ENCODE measurements at regions not wholly inside any gene's neighbourhood (a gene's known extent, or its start where the extent isn't known, plus 50 kb on each side); places are given as distances from the start of the nearest gene placed in this dataset.

DNA sequence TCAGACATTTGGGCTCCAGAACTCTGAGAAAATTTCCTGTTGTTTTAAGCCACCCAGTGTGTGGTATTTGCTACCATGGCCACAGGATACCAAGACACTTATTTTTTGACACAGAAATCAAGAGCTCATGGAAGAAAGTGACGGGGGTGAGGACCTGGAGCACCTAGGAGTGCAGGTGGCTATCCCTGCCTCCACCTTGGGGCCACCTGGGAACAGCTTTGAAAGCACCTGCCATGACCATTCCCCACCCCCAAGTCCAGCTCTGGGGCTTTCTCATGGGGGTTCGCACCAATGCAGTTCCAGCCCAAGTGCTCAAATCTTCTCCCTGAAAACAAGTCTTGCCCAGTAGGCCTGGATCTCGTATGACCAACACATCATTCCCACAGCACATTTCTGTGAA lies 214.9 kb upstream of the IRX1 start:
- no peak for DNase-seq
- Histone ChIP-seq H3K27ac (ENCODE audit: low read depth in 2 of 2, low read length in 1 of 2) (no peak overlapping the region), H3K9ac (no peak overlapping the region), H4K20me1 (ENCODE audit: insufficient read depth) (no peaks in the 10 kb centered on the region), H3K4me1 (ENCODE audit: control insufficient read depth in 1 of 2, insufficient read depth in 2 of 2, low read depth in 1 of 2, low read length in 1 of 2) (no peaks in the 10 kb centered on the region), H2AFZ (ENCODE audit: low read depth) (no peak overlapping the region), H3K4me2 (no peak overlapping the region), H3K9me2 (no peaks in the 10 kb centered on the region), H3K27me3 (ENCODE audit: insufficient read depth) (no peaks in the 10 kb centered on the region; the same call in 1 of the 2 replicates), H3K9me3 (no peaks in the 10 kb centered on the region), H3K36me3 (replicated peaks in 1 of 2; ENCODE audit: control insufficient read depth in 1 of 2, insufficient read depth in 2 of 2, low read length in 1 of 2) (no peaks in the 10 kb centered on the region), H3K79me2 (ENCODE audit: insufficient read depth) (no peaks in the 10 kb centered on the region), H3K4me3 (ENCODE audit: low read depth in 2 of 2, low read length in 1 of 2) (no peak overlapping the region), H3F3A (replicated peaks; ENCODE audit: insufficient read depth) (no peaks in the 10 kb centered on the region)
- TF ChIP-seq EZH2phosphoT487 (IDR thresholded peaks at IDR 0.05; ENCODE audit: borderline replicate concordance, low read depth) (no peak), SMC3 (IDR thresholded peaks at IDR 0.05; ENCODE audit: low read depth, low read length) (no peak), TCF12 (IDR thresholded peaks at IDR 0.05) (no peak), NRF1 (IDR thresholded peaks at IDR 0.05; ENCODE audit: low read depth, low read length) (no peak), CHD2 (IDR thresholded peaks at IDR 0.05; ENCODE audit: low read length, partially characterized antibody) (no peak), NFIC (IDR thresholded peaks at IDR 0.05; ENCODE audit: borderline replicate concordance) (no peak), REST (IDR thresholded peaks at IDR 0.05; ENCODE audit: low read depth, low read length) (no peak), USF2 (IDR thresholded peaks at IDR 0.05; ENCODE audit: borderline replicate concordance, low read depth, low read length) (no peak), FOSL2 (IDR thresholded peaks at IDR 0.05; ENCODE audit: borderline replicate concordance, low read depth) (no peak), GABPA (IDR thresholded peaks at IDR 0.05; ENCODE audit: low read depth) (no peak), PBX3 (IDR thresholded peaks at IDR 0.05) (no peak), EP300 (IDR thresholded peaks at IDR 0.05; ENCODE audit: borderline replicate concordance in 1 of 2, low read depth in 1 of 2, low read length in 1 of 2) (no peak)
- TF ChIP-seq, protein P1, sequence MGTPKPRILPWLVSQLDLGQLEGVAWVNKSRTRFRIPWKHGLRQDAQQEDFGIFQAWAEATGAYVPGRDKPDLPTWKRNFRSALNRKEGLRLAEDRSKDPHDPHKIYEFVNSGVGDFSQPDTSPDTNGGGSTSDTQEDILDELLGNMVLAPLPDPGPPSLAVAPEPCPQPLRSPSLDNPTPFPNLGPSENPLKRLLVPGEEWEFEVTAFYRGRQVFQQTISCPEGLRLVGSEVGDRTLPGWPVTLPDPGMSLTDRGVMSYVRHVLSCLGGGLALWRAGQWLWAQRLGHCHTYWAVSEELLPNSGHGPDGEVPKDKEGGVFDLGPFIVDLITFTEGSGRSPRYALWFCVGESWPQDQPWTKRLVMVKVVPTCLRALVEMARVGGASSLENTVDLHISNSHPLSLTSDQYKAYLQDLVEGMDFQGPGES (IDR thresholded peaks at IDR 0.05; ENCODE audit: low read depth, low read length), result no peak
- TF ChIP-seq, protein P2, sequence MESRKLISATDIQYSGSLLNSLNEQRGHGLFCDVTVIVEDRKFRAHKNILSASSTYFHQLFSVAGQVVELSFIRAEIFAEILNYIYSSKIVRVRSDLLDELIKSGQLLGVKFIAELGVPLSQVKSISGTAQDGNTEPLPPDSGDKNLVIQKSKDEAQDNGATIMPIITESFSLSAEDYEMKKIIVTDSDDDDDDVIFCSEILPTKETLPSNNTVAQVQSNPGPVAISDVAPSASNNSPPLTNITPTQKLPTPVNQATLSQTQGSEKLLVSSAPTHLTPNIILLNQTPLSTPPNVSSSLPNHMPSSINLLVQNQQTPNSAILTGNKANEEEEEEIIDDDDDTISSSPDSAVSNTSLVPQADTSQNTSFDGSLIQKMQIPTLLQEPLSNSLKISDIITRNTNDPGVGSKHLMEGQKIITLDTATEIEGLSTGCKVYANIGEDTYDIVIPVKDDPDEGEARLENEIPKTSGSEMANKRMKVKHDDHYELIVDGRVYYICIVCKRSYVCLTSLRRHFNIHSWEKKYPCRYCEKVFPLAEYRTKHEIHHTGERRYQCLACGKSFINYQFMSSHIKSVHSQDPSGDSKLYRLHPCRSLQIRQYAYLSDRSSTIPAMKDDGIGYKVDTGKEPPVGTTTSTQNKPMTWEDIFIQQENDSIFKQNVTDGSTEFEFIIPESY (IDR thresholded peaks at IDR 0.05; ENCODE audit: borderline replicate concordance, low read depth), result no peak
- CTCF ChIA-PET, result no interaction called here
- POLR2A ChIA-PET, result no interaction called here
- WGBS (ENCODE audit: low lambda C conversion rate), result 0% methylated on average over 2 of the region's 3 CpGs
